ENCODE measurements at regions not wholly inside any gene's neighbourhood (a gene's known extent, or its start where the extent isn't known, plus 50 kb on each side); places are given as distances from the start of the nearest gene placed in this dataset.

DNA sequence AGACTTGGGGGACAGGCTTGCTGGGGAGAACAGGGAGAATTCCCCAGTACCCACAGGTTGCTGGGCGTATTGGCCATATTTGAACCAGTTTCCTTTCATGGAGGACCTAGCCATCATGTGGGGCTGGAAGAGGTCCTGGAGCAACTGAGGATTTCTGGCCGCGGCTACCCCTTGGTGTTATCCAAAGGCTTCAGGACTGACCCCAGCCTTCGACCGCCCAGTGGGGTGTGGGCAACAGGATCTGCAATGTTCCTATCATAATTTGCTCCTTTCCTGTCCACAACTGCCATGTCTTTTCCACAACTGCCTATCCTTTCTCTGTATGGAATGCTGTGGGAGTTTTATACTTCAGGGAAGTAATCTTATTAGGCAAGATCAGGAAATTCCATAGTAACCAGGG, 1053.6 kb upstream of the SLC39A10 start:
- no peak for DNase-seq (ENCODE audit: low read depth, low spot score)
- Histone ChIP-seq H3K4me1 (ENCODE audit: control insufficient read depth in 1 of 2, insufficient read depth in 2 of 2, low read length in 2 of 2) (no peaks in the 10 kb centered on the region), H3K4me2 (ENCODE audit: low read length) (no peak overlapping the region), H3K27me3 (ENCODE audit: insufficient read depth, low read length) (no peaks in the 10 kb centered on the region), H3K4me3 (replicated peaks in 1 of 2; ENCODE audit: low read depth in 1 of 2, low read length in 2 of 2) (no peak overlapping the region), H3K36me3 (ENCODE audit: control insufficient read depth in 1 of 2, insufficient read depth in 2 of 2, low read length in 2 of 2) (no peaks in the 10 kb centered on the region), H2AFZ (ENCODE audit: low read depth, low read length, poor library complexity, severe bottlenecking) (no peak overlapping the region), H3K79me2 (ENCODE audit: insufficient read depth, low read length) (no peaks in the 10 kb centered on the region), H4K20me1 (ENCODE audit: insufficient read depth) (no peaks in the 10 kb centered on the region), H3K9me2 (ENCODE audit: insufficient read depth) (no peaks in the 10 kb centered on the region), H3K27ac (ENCODE audit: low read depth, low read length) (no peak overlapping the region), H3K9me3 (ENCODE audit: control insufficient read depth in 1 of 2, insufficient read depth in 1 of 2, low read depth in 1 of 2, low read length in 2 of 2) (no peaks in the 10 kb centered on the region; a peak in 2 of 4 replicates), H3K9ac (ENCODE audit: low read length) (no peak overlapping the region)
- ChIA-PET RAD21 (ENCODE audit: low non-redundant PET in 1 of 2, low total read pairs in 2 of 2, uncharacterized antibody in 2 of 2, unreplicated experiment in 2 of 2) (no interaction called here), POLR2A (no interaction called here), CTCF (no interaction called here)
- TF ChIP-seq ELF1 (IDR thresholded peaks at IDR 0.05; ENCODE audit: borderline replicate concordance, low read depth): no peak
- TF ChIP-seq, protein P1, sequence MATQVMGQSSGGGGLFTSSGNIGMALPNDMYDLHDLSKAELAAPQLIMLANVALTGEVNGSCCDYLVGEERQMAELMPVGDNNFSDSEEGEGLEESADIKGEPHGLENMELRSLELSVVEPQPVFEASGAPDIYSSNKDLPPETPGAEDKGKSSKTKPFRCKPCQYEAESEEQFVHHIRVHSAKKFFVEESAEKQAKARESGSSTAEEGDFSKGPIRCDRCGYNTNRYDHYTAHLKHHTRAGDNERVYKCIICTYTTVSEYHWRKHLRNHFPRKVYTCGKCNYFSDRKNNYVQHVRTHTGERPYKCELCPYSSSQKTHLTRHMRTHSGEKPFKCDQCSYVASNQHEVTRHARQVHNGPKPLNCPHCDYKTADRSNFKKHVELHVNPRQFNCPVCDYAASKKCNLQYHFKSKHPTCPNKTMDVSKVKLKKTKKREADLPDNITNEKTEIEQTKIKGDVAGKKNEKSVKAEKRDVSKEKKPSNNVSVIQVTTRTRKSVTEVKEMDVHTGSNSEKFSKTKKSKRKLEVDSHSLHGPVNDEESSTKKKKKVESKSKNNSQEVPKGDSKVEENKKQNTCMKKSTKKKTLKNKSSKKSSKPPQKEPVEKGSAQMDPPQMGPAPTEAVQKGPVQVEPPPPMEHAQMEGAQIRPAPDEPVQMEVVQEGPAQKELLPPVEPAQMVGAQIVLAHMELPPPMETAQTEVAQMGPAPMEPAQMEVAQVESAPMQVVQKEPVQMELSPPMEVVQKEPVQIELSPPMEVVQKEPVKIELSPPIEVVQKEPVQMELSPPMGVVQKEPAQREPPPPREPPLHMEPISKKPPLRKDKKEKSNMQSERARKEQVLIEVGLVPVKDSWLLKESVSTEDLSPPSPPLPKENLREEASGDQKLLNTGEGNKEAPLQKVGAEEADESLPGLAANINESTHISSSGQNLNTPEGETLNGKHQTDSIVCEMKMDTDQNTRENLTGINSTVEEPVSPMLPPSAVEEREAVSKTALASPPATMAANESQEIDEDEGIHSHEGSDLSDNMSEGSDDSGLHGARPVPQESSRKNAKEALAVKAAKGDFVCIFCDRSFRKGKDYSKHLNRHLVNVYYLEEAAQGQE (IDR thresholded peaks at IDR 0.05; ENCODE audit: low read depth): no peak
- TF ChIP-seq JUND (IDR thresholded peaks at IDR 0.05): no peak
- TF ChIP-seq ZNF274 (IDR thresholded peaks at IDR 0.05; ENCODE audit: low read depth, low read length): no peak
- no peak for TF ChIP-seq RAD21 (IDR thresholded peaks at IDR 0.05; ENCODE audit: low read depth)
- TF ChIP-seq, protein P2, sequence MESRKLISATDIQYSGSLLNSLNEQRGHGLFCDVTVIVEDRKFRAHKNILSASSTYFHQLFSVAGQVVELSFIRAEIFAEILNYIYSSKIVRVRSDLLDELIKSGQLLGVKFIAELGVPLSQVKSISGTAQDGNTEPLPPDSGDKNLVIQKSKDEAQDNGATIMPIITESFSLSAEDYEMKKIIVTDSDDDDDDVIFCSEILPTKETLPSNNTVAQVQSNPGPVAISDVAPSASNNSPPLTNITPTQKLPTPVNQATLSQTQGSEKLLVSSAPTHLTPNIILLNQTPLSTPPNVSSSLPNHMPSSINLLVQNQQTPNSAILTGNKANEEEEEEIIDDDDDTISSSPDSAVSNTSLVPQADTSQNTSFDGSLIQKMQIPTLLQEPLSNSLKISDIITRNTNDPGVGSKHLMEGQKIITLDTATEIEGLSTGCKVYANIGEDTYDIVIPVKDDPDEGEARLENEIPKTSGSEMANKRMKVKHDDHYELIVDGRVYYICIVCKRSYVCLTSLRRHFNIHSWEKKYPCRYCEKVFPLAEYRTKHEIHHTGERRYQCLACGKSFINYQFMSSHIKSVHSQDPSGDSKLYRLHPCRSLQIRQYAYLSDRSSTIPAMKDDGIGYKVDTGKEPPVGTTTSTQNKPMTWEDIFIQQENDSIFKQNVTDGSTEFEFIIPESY (IDR thresholded peaks at IDR 0.05; ENCODE audit: extremely low read depth, insufficient replicate concordance, low read length): no peak
- TF ChIP-seq SIN3A (IDR thresholded peaks at IDR 0.05; ENCODE audit: low read depth): no peak
- TF ChIP-seq CEBPB (IDR thresholded peaks at IDR 0.05; ENCODE audit: low read depth): no peak
- no peak for TF ChIP-seq ZFX (IDR thresholded peaks at IDR 0.05)
- ATAC-seq: no peak
- BruUV-seq (replicated peaks): no TSS peak
- intact Hi-C loops (cut with micrococcal nuclease): no loop called here

Data from HCT116 (cell line).